Hepatic stellate cell (primary cell): ENCODE measurements at regions not wholly inside any gene's neighbourhood (a gene's known extent, or its start where the extent isn't known, plus 50 kb on each side); places are given as distances from the start of the nearest gene placed in this dataset.
"Not testable (repeated sequence)": the region's sequence is repeated elsewhere in the genome, so short reads cannot be mapped to it uniquely, and the experiment has no call there.

Source experiments
- DNase-seq: peaks from one replicate; pipeline ENCODE4 v3.0.0; 2011; ENCODE audit warnings: low spot score

DNA sequence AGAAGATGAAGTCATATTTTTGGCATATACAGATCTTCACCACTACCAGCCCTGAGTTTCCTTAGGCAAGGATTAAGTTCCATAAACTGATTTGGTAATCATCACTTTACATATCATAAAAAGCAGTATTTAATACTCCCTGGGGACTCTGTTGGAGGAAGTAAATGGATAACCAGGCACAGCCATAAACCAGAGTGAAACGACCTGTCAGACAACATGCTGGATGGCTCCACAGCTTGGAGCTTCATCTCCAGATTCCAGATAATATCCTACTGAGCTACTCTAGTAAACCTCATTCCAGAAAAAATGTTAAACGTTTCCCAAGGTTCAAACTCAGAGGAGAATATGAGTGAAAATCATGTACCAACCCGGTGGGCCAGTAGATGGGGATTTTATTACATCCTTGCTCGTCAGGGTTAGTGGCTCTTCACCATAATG is 109.2 kb downstream of the BASP1 start:
- DNase-seq = no peak

DNA sequence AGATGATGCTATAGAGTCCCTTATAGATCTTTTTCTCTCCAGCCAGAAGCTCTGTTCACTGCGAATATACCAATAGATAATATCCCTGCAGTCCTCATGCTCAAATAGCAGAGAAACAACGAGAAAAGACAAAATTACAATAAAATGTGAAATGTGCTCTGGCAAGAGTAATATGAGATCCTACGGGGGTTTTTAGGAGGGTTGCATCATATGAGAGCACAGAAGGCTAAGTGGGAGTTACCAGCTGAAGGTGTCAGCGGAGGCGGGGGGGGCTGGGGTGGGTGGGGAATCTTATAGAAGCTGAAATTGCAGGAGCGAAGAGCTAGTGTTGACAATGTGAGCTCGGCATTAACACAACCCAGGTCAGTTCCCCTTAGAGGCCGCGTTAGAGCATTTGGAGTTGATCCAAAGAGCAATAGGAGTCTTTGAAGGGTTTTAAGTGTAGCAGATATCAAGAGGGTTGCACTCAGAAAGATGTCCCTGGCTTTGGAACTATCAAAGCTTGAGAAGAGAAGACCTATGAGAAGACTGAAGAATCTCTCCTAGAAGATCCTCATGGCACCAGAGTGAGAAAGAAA is 109.7 kb downstream of the BASP1 start:
- no peak for DNase-seq

DNA sequence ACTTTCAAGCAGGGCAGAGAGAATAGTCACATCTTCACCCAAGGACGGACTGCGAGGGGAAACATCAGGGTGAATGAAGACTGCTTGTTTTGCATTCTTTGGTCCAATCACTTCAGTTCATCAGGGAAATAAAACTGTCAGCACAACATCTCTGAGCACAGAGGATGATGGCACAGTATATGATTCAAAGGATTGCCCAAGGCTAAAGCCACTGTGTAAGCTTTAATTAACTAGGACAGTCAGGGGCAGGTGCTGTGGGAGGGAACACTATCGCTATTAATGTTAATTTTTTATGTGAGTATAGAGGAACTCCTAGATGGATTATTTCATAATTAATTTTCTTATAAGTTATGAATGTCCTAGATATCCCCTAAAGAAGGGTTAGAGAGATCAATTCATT is 112.1 kb downstream of the BASP1 start:
- DNase-seq = no peak

DNA sequence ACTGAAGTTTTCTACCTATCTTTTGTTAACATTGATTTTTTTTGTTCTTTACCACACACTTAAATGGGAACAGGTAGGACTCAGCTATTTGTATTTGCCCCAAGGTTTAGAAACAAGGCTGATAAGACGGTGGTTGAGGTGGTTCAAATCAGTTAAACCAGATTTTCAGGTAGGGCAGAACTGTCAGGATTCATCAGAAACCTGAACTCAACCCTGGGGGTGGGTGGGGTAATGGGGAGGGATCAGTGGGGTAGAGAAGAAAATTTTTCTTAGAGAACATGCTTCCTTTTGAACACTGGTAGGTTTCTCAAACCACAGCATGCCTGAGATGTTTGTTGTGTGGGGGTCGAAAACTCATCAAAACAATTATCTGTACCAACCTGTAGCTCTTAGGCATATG is 113.0 kb downstream of the BASP1 start:
- no peak for DNase-seq

DNA sequence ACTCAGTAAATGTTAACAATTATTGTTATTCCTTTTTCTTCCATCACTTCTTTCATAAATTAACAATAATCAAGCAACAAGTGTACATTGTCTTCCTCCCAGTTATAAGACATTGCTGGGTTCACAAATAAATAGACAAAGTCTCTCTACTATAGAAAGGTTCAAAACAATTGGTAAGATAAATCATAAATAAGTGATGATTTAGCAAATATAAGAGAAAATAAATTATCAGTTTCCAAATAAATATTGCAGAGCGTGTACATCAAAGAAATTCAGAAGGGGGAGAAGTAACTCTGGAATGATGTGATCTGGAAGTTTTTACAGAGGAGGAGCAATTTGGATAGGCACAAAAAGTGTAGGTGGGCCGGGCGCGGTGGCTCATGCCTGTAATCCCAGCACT is 114.2 kb downstream of the BASP1 start:
- DNase-seq = no peak

- DNase-seq = no peak
These were observed 116.3 kb downstream of the BASP1 start for GRCh38 chr5:17333755-17334154.

DNA sequence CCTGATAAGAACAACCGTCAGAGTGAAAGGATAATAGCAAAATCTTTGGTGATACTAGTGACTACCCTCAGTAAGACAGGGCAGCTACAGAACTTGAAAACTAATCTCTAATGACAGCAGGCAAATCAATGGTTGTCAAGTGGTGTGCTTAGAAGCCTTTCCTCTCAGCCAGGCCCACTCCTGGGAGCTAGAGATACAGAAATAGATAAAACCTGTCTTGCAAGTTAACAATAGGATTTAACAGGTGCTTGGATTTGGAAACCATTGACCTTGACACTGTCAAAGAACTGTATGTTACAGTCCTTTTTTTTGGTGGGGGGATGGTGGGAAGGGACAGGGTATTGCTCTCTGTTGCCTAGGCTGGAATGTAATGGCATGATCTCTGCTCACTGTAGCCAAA is 118.6 kb downstream of the BASP1 start:
- no peak for DNase-seq

- not testable (repeated sequence) for DNase-seq
These were observed 119.3 kb downstream of the BASP1 start for GRCh38 chr5:17336723-17337122.

GRCh38 chr5:17339841-17340240 is 122.4 kb downstream of the BASP1 start:
- DNase-seq = no peak

DNA sequence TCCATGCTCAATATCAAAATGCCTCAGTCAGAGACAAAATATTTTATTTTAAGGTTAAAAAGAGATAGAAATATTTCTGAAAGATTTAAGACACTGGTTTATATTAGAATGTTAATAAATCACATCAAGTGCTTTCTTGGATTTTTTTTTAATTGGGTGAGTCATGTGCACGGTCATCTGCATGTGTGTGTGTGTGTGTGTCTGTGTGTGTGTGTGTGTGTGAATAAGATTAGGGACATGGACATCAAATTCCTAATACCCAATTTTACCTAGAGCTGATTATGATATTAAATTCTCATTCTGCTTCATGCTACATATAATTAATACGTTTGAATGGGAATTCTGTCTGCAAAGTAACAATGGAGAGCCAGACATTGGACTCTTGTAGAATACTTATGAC is 122.9 kb downstream of the BASP1 start:
- no peak for DNase-seq

DNA sequence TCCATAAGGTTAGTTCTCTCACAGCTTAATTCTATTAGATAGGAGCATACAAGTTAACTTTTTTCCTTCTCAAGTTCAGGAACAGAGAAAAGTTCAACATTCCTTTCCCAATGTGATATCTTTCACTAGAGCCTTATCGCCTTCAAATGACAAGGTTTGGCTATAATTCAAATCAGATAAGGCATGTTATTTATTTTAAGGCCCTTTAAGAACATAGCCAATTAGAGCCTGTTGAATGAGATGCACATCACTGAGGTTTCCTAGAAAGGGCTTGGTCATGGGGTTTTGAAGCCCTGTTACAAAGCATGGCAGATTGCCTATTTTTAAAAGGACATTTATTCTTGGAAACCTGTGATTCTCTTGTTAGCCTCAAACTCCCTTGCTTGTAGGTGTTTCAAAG is 123.4 kb downstream of the BASP1 start:
- DNase-seq = no peak

DNA sequence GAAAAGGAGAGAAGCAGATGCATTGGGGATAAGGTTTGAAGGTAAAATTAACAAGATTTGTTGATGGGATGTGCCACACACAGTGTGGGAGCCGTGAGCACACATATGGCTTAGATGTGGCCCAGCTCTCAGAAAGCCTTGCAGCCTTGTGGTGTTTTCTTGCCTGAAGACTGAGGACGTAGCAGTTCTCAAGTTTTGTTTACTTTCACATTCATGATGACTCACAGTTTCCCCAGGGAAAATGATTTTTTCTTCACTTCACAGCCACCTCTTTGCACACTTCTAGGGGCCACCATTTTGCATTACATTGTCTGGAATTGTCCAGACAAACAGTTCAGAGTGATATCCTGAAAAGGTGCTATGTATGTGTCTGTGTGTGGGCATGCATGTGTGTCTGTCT is 126.2 kb downstream of the BASP1 start:
- peak; percentile 24 for DNase-seq

DNA sequence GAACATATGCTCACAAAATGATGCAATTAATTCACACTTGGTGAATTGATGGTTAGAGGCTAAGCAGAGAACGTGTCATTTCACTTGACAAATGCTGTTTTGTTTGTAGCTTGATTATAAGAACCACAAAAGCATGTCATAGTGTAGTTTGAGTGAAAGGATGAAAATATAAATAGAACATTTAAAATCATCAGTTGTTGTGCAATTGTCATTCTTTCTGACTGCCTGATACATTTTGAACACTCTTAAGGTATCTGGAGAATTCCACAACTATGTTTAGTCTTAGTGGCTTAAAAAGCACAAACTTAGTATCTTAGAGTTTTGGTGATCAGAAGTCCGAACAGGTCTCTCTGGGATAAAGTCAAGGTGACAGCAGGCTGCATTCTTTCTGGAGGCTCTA is 129.4 kb downstream of the BASP1 start:
- no peak for DNase-seq

- DNase-seq = no peak
These were observed 134.8 kb downstream of the BASP1 start for GRCh38 chr5:17352223-17352622.

DNA sequence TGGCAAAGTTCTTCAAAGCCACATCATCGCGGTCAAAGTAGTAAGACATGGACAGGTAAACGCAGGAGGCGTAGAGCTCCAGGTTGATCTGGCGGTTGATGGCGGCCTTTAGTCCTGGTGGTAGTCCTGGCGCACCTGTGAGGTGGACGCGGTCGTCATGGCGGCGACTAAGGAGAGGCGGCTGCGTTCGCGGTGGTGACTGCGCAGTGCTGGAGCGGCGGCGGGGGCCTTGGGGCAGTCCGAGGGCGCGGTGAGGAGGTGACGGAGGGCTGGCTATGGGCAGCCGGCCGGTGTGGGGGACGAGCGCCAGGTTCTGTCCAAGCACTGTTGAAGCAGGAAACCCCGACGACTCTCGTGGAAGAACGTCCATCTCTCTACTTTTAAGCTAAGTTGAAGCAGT is 136.8 kb downstream of the BASP1 start:
- DNase-seq = no peak

DNA sequence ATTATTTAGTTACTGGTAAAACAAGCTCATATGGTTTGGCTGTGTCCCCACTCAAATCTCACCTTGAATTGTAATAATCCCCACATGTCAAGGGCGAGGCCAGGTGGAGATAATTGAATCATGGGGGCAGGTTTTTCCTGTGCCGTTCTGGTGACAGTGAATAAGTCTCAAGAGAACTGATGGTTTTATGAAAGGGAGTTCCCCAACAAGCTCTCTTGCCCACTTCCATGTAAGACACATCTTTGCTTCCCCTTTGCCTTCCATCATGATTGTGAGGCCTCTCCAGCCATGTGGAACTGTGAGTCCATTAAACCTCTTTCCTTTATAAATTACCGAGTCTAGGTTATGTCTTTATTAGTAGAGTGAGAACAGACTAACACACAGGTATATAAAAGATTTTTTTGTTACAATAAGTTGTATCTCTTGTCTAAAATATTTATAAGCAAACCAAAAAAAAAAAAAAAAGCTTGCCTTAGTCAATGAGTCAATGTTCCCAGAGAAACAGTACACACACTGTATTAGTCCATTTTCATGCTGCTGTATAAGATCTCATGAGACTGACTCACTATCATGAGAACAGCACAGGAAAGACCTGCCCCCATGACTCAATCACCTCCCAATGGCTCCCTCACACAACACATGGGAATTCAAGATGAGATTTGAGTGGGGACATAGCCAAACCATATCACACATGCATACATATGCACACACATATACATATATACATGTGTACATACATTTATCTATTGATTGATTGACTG is 138.3 kb downstream of the BASP1 start:
- DNase-seq = no peak

- no peak for DNase-seq
These were observed 139.1 kb downstream of the BASP1 start for GRCh38 chr5:17356551-17356950.

DNA sequence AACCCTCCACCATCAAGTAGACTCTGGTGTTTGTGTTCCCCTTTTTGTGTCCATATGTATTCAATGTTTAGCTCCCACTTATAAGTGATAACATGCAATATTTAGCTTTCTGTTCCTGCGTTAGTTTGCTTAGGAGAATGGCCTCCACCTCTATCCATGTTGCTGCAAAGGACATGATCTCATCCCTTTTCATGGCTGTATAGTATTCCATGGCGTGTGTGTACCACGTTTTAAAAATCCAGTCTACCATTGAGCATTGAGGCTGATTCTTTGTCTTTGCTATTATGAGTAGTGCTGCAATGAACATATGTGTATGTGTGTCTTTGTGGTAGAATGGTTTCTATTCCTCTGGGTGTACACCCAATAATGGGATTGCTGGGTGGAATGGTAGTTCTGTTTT is 140.1 kb downstream of the BASP1 start:
- DNase-seq = no peak

DNA sequence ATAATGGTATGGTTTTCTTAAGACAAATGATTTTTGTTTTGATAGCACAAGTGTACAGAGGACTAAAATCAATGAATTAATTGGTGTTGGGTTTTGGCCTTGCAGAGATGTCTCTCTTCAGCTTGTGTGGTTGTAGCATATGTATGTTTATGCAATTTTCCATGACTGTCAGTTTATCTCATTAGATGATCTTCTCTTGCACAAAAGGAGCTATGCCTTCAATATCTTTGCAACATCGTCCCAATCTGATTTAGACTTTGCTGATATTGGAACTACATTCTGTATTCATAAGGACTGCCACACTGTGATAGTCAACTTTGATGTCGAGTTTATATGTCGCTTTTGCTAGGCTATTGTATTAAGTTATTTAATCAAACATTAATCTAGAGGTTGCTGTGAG is 140.0 kb upstream of the TAF11L2 start:
- no peak for DNase-seq

DNA sequence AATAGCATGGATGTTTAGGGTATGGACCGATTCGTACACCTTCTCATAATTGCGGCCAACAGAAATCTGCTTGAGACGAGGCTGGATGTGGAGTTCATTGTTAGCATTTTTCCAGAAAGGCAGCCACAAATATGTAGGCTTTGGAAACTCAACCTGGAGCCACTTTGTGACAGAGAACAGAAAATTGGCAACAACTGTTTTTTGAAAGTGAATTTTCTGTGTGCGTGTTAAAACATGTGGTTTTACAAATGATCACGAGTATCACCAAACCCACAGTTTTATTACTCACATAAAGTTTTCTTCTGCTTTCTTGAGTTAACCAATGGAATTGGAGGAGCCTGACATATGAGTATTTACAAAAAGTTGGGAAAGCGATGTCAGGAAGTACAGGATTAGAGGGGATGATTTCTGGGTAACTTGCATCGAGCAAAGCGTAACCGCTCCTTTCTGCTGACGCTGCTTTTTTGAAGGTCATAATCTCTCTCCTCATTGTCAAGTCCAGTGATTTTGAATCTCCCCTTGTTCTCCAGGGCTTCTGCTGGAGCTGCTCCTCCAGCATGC is 138.5 kb upstream of the TAF11L2 start:
- no peak for DNase-seq

- DNase-seq = no peak
These were observed 137.2 kb upstream of the TAF11L2 start for GRCh38 chr5:17360879-17361278.

GRCh38 chr5:17361331-17361730 is 136.7 kb upstream of the TAF11L2 start:
- no peak for DNase-seq

GRCh38 chr5:17364987-17365810 is 132.8 kb upstream of the TAF11L2 start:
- DNase-seq = no peak
